GM10248 (cell line): ENCODE measurements at regions not wholly inside any gene's neighbourhood (a gene's known extent, or its start where the extent isn't known, plus 50 kb on each side); places are given as distances from the start of the nearest gene placed in this dataset.

Experiments
- CTCF ChIA-PET: fragments of 300-600 bp; sonication (Branson Sonifier 250); formaldehyde crosslinking; extraction: SDS; loops from one replicate; lab custom pipeline; 2021; ENCODE audit warnings: antibody characterized with exemption; lab: Yijun Ruan, JAX
- POLR2A ChIA-PET: fragments of 350-650 bp; sonication (Branson Sonifier 250); formaldehyde crosslinking; extraction: SDS; loops from one replicate; lab custom pipeline; 2020; ENCODE audit warnings: antibody characterized with exemption; lab: Yijun Ruan, JAX
- DNase-seq: peaks from one replicate; pipeline ENCODE4 v3.0.0; 2012; ENCODE audit errors: extremely low spot score
- TF ChIP-seq, protein P1 (sequence below): IDR thresholded peaks from 2 replicates; pipeline ENCODE4 v1.5.1; 2012; ENCODE audit warnings: mild to moderate bottlenecking, low read depth; ENCODE audit errors: extremely low read depth, missing control alignments, control extremely low read depth

GRCh38 chr20:52291109-52291508 is 99.5 kb upstream of the ZFP64 start:
- CTCF ChIA-PET, result no interaction called here
- TF ChIP-seq, protein P1, sequence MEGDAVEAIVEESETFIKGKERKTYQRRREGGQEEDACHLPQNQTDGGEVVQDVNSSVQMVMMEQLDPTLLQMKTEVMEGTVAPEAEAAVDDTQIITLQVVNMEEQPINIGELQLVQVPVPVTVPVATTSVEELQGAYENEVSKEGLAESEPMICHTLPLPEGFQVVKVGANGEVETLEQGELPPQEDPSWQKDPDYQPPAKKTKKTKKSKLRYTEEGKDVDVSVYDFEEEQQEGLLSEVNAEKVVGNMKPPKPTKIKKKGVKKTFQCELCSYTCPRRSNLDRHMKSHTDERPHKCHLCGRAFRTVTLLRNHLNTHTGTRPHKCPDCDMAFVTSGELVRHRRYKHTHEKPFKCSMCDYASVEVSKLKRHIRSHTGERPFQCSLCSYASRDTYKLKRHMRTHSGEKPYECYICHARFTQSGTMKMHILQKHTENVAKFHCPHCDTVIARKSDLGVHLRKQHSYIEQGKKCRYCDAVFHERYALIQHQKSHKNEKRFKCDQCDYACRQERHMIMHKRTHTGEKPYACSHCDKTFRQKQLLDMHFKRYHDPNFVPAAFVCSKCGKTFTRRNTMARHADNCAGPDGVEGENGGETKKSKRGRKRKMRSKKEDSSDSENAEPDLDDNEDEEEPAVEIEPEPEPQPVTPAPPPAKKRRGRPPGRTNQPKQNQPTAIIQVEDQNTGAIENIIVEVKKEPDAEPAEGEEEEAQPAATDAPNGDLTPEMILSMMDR, result no peak
- DNase-seq, result no peak
- POLR2A ChIA-PET, result no interaction called here

DNA sequence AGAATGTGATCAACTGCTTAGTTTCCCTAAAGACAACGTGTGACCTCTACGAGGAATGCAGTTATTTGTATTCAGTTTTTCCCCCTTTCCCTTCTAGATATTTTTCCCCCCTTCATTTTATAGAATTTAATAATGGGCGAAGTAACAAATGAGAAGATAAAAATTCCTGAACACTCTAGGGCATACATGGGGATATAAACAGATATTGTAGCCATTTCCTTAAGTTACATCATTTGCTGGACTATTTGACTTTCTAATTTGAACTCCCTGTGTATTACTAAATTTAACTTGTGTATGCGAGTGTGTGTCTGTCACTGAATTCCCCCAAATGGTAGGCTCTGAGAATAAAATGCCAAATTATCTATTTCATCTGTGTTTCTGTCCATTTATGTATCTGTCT is 99.0 kb upstream of the ZFP64 start:
- DNase-seq, result no peak
- POLR2A ChIA-PET, result no interaction called here
- CTCF ChIA-PET, result no interaction called here
- TF ChIP-seq, protein P1, result no peak

- POLR2A ChIA-PET, result no interaction called here
- CTCF ChIA-PET, result interaction anchor here (1.0 to 1.8 kb wide), 3 partner anchors 8 to 22 kb away, joined by 3 to 6 read pairs (median 3); no protein-coding TSS in a partner anchor
These were observed 98.5 kb upstream of the ZFP64 start for GRCh38 chr20:52289956-52290565.

GRCh38 chr20:52280407-52280806 is 88.8 kb upstream of the ZFP64 start:
- DNase-seq, result no peak
- TF ChIP-seq, protein P1, result no peak
- POLR2A ChIA-PET, result no interaction called here
- CTCF ChIA-PET, result interaction anchor here (1.3 to 3.4 kb wide), 3 partner anchors 9 to 31 kb away, joined by 3 to 18 read pairs (median 3); no protein-coding TSS in a partner anchor

More at GRCh38 chr20:52289956-52290565, 98.5 kb upstream of the ZFP64 start:
- DNase-seq, result no peak
- TF ChIP-seq, protein P1, result no peak

DNA sequence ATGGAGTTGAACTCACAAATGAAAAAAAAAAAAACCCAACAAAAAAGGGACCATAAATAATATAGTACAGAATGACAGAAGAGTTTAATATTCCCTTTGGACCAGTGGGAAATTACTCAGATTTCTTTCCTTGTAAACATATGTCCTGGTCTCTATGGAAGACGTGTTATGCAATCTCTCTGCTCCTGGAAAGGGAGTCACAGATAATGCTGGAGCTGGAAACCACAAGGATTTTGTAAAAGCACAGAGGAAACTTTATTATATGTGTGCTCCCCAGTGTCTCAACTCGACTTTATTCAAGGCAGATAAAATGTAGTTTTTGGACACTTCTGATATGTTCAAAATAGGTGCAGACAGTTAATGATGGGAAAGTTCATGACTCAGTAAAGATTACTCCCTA is 88.1 kb upstream of the ZFP64 start:
- ChIA-PET CTCF (interaction anchor here (1.3 to 3.4 kb wide), 3 partner anchors 10 to 32 kb away, joined by 3 to 18 read pairs (median 3); no protein-coding TSS in a partner anchor), POLR2A (no interaction called here)
- TF ChIP-seq, protein P1, result no peak
- no peak for DNase-seq

DNA sequence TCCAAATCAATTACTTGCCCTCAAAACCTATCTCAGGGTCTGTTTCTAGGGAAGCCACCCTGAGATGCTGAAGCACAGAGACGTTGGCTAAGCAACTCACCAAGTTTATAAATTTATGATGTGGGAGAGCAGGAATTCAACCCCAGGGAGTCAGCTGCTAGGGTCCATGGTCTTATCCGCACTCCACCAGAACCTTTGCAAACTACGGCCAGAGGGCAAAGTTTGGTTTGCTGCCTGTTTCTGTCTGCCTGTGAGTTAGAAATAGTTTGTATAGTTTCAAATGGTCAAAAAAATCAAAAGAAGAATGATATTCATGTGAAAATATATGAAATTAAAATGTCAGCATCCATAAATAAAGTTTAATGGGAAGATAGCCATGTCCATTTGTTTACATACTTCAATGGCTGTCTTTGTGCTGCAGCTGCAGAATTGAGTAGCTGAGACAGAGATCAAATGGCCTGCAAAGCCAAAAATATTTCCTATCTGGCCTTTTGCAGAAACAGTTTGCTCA is 83.7 kb upstream of the ZFP64 start:
- TF ChIP-seq, protein P1, result no peak
- DNase-seq, result no peak
- ChIA-PET POLR2A (no interaction called here), CTCF (interaction anchor here (1.3 kb wide), 2 partner anchors 10 to 37 kb away, joined by 3 to 5 read pairs; no protein-coding TSS in a partner anchor)
